ENCODE measurements at regions not wholly inside any gene's neighbourhood (a gene's known extent, or its start where the extent isn't known, plus 50 kb on each side); places are given as distances from the start of the nearest gene placed in this dataset.
"Not testable (repeated sequence)": the region's sequence is repeated elsewhere in the genome, so short reads cannot be mapped to it uniquely, and the experiment has no call there.

DNA sequence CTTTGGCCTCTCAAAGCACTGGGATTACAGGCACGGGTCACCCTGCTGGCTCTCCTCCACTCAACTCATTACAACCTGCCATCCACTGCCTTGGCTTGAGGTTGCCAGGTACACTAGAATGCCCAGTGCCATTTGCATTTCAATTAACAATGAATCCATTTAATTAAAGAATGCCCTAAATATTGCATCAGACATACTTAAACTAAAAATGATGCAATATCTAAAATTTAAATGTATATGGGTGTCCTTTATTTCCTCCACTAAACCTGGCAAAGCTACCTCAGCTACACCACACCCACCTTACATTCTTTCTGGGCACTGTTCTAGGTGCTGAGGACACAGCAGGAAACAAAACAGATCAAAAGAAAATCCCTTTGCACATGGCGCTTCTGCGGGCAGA, 382.2 kb upstream of the ZFHX3 start:
- ATAC-seq: no peak

GRCh38 chr16:73428121-73428520, 380.2 kb upstream of the ZFHX3 start:
- ATAC-seq: no peak

DNA sequence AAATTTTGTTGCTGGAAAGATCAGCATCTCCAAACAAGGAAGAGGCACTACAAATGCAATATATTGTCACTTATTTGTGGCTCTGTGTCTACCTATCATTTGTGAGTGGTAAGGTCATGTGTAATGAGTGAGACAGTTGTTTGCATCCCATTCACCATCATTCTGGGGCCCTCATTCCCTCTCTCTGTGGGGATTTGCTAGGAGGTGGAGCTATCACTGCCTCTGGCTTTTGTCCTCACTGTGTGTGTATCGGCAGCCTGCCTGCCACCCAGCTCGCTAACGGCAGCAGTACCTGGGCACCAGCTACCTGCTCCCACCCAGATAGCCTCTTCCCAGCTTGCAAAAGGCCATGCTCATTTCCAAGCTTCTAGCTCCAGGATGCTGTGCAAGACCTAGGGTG, 379.2 kb upstream of the ZFHX3 start:
- ATAC-seq: no peak

DNA sequence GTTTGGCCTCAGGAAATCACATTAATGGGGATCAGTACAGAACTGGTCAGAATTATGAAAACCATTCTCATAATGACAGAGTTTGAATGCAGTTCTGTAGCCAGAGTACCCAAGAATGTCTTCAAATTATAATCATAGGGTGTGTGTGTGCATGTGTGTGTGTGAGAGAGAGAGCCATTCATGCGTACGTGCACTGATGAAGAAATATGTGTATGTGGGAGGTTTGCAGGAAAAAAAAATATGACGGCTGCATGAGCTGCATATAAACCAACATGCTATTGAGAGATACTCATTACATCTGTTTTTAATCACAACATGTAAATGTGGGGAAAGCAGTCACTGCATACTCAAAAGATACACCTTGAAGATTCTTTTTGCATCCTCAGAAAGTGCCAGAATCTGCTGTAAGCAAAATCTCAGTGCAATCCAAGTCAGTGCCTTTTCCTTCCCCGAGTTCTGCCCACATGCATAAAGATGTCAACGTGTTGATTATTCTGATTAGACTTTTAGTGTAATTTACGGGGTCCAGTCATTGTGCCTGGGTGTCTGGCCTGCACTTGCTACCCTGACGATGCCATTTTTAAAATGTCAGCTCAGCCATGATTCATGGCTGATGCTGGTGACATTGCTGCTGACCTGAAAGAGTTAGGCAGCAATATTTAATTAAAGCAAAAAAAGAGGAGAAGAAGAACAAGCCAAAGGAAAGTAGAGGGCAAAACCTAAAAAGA, 378.7 kb upstream of the ZFHX3 start:
- no peak for ATAC-seq

GRCh38 chr16:73420676-73421075, 372.7 kb upstream of the ZFHX3 start:
- ATAC-seq: no peak

- no peak for ATAC-seq
These were observed 372.3 kb upstream of the ZFHX3 start for GRCh38 chr16:73420244-73420643.

- ATAC-seq: no peak
These were observed 370.8 kb upstream of the ZFHX3 start for GRCh38 chr16:73418691-73419090.

- ATAC-seq: no peak
These were observed 370.1 kb upstream of the ZFHX3 start for GRCh38 chr16:73418051-73418450.

DNA sequence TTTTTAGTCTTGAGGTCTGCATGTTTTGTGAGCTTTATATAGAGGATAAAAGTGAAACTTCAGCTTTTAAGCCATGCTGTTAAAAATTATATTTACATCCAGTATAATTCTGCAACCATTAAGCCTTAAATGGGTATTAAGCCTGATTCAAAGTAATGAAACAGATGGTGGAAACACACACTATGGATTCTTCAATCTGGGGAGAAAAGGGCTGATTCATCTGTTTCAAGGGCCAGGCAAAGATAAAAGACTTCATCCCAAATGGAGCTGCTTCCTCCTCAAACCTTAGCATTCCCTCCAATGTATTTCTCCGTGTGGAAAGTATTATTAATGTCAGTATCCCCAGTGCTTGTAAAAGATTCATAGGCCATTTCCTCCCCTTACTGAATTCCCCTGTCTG, 367.4 kb upstream of the ZFHX3 start:
- no peak for ATAC-seq

- ATAC-seq: no peak
These were observed 366.7 kb upstream of the ZFHX3 start for GRCh38 chr16:73414638-73415037.

DNA sequence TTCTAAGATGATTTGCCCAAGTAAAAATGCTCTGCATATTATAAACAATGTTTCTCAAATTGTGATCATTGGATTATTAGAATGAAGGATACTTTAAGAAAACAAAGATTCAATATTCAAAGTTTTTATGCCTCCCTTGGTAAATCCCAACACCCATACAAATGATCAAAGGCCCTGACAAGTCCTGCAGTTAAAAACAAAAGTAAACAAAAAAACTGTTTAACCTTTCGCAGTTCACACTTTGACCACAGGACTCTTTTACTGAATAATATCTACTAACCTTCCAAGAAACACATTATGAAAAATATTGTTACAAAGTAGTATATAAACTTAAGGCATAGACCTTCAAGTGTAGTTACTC, 365.9 kb upstream of the ZFHX3 start:
- ATAC-seq: no peak

DNA sequence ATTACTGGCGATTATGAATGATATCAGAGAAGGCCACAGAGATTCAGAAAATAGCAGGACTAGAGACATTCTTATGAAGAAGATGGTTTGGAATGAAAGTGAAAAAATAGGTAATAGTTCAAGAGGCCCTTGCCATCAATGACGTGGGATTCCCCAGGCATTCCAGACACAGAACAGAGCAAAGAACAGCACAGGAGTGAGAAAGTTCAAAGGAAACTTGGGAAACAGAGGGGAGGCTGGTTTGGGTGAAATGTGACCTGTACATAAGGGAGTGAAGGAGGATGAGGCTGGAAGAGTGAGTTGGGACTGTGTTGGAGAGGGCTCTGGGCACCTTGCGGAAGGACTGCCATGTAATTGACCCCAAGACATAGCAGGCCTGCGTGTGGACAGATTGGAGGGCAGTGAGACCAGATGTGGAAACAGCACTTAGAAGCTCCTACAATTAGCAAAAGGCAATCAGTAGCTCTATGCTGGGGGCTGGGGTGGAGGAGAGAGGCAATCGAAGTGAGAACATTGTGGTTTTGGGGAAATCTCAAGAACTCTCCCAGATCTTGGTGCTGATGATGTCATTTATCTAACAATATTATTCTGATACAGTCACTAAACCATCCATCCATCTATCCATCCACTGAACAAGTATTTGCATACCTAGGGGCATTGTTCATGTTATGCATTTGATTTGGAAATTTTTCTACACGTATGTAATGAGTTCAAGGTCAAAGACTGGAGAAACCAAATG, 365.3 kb upstream of the ZFHX3 start:
- ATAC-seq: no peak

DNA sequence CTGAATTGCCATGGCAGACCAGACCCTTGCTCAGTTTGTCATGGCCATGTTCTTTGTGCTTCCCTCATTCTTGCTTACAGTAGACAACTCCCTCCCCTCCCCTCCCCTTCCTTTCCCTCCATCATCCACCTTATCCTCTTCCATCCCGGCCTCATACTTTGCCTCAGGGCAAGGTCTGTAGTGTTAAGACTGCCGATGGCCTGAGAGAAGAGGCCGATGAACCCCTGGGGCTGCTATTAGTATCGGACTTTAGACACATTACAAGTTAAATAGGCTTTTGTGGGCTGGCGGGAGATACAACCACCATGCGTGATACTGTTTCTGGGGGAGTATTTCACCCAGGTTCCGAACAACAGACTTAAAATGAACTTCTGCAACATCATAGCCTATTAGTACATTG, 364.5 kb upstream of the ZFHX3 start:
- no peak for ATAC-seq

DNA sequence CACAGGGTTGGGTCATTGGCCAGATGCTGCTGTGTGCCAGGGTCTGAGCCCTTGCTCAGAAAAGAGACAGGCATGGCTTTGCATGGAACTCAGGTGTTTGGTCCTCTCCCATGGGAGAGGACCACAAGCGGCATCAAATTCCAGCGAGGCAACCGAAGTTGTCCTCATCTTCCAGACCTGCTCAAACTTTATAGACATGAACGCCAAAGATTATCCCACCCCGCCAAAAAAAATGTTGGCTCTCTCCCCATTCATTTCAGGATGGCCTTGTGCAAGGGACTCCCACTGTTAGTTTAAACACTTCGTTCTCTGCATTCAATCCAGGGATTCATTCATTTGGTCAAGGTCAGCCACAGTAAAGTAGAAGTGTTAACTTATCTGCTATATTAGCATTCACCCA, 360.8 kb upstream of the ZFHX3 start:
- ATAC-seq: no peak

GRCh38 chr16:73408311-73408710, 360.4 kb upstream of the ZFHX3 start:
- no peak for ATAC-seq

DNA sequence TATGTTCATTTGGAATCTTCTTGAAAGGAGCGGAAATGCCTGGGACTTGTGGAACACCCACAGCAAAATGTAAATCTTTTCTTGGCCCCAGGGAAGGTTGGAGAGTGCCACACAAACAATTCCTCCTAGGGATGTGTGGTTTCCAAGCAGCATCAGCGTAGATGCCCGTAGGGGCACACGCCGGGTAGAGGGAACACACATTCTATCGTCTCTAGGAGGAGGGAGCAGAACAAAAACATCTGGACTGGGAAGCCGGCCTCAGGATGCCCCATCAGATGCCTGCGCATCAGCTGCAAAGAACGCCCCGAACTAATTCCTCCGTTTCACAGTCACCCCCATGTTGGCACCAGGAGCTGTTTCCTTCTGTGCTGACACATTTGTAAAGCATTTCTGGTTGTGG, 357.9 kb upstream of the ZFHX3 start:
- no peak for ATAC-seq

DNA sequence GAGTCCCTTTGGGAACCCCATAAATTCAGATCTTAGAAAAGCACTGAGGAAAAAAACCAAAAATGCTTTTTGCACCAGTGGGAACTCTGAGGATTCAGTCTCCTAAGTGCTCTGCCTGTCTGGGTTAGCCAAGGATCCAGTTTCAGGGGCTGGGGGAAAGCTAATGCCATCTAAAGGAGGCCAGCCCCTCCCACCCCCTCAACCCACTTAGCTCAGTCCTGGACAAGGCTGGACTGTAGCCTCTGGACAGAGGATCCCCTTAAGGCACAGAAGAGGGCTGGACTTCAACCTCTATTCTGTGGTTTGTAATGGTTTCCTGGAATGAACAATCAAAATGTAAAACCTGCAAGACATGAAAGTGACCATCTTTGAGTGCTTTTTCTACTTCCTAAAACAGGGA, 356.1 kb upstream of the ZFHX3 start:
- ATAC-seq: no peak

DNA sequence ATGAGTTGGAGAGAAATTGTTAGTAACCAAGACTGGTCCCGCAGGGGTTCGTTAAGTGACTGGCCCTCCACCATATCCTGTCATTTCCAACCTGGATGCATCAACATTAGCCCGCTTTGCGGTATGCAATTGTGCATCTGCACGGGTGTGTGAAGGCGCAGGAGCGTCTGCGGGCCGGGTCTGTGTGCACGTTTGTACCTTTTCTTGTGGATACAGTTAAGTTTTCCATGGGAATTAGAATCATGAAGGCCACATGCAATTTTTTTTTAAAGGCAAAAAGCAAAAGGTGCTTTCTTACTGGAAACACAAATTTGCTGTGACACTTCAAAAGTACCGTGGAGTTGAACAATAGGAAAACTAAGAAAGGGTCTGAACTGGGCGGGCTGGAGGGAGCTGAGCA, 355.4 kb upstream of the ZFHX3 start:
- no peak for ATAC-seq

GRCh38 chr16:73400951-73401350, 353.0 kb upstream of the ZFHX3 start:
- no peak for ATAC-seq

GRCh38 chr16:73399997-73400396, 352.1 kb upstream of the ZFHX3 start:
- ATAC-seq: no peak

- no peak for ATAC-seq
These were observed 351.6 kb upstream of the ZFHX3 start for GRCh38 chr16:73399486-73399885.

DNA sequence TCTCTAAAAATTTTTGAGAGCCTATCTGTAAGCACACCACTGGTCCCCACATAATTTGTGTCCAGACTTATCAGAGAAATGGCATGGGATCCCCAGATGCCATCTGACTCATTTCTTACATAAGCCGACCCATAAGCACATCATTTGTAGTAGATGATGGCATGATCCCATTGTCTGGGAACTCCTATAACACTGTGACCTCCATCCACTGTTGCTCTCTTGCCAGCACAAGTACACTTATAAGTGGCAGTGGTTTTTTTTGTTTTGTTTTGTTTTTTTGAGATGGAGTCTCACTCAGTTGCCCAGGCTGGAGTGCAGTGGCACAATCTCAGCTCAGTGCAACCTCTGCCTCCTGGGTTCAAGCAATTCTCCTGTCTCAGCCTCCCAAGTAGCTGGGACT, 350.7 kb upstream of the ZFHX3 start:
- ATAC-seq: not testable (repeated sequence)

DNA sequence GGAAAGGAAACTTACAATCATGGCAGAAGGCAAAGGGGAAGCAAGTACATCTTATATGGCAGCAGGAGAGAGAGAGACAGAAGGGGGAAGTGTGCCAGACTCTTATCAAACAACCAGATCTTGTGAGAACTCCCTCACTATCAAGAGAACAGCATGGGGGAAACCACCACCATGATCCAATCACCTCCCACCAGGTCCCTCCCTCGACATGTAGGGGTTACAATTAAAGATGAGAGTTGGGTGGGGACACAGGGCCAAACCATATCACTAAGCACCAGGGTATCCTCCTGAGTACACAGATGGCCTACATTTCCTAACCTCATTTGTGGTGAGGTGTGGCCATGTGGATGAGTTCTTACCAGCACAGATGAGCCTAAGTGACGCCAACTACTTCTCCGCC, 348.6 kb upstream of the ZFHX3 start:
- no peak for ATAC-seq

DNA sequence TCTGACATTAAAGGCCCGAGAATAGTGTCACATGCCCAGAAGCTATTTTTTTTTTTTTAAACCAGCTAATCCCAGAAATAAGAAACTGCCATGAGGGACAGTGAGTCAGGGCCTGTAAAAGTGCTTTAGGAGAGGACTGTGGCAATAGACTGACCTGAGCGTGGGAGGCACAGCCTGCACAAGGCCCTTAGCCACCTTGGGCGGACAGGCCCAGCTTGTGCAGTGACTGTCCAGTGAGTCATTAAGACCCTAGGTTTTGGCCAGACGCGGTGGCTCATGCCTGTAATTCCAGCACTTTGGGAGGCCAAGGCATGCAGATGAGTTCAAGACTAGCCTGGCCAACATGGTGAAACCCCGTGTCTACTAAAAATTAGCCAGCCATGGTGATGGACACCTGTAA, 343.0 kb upstream of the ZFHX3 start:
- ATAC-seq: no peak

DNA sequence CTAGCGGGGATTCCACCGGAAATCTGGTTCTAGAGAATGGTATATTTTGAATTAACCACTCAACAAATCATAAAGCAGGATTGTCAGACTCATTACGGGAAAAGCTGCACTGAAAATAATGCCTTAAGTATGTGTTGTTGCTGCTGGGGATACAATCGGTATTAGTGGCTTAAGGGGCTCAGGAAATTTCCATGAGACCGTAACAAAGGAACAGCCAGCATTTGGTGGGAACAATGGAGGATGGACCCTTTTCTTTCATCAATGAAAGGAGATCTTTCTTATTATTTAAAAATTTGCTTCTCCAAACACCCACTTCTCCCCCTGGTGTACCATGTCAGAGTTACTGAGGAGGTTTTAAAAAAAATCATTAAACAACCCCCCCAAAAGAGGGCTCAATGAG, 342.6 kb upstream of the ZFHX3 start:
- ATAC-seq: no peak

Data from activated CD4-positive, CD25-positive, alpha-beta regulatory T cell treated with anti-CD3 and anti-CD28 coated beads, Interleukin-2, amount 50 U/mL, for 24 hours (primary cell).